HG03469 (cell line): ENCODE measurements at regions not wholly inside any gene's neighbourhood (a gene's known extent, or its start where the extent isn't known, plus 50 kb on each side); places are given as distances from the start of the nearest gene placed in this dataset.
"Not testable (repeated sequence)": the region's sequence is repeated elsewhere in the genome, so short reads cannot be mapped to it uniquely, and the experiment has no call there.

ENCODE experiments used
- ATAC-seq: cut with Tn5 transposase; IDR thresholded peaks from one replicate; pipeline ENCODE4 v1.9.1; 2021; ENCODE audit warnings: mild to moderate bottlenecking, moderate library complexity, moderate number of reproducible peaks; ENCODE audit not compliant: unreplicated experiment

GRCh38 chr13:80744147-80744914, 403.4 kb upstream of the SPRY2 start:
- no peak for ATAC-seq

DNA sequence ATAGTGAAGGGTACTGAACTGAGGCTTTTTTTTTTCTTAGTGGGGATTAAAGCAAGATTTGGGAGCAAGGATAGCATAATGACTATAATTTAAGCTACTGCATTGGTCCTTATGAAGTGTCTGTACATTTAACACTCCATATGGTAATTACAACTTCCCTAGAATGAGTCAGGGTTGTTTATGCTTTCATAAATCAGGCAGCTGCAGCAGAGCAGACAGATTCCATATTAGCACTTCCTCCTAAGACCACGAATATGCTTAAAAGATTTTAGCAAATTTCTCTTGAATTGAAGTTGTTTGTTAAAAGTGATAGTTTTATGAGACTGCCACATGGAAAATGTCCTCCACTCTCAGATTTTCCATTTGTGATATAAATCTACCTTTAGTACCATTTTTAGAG, 401.1 kb upstream of the SPRY2 start:
- no peak for ATAC-seq

DNA sequence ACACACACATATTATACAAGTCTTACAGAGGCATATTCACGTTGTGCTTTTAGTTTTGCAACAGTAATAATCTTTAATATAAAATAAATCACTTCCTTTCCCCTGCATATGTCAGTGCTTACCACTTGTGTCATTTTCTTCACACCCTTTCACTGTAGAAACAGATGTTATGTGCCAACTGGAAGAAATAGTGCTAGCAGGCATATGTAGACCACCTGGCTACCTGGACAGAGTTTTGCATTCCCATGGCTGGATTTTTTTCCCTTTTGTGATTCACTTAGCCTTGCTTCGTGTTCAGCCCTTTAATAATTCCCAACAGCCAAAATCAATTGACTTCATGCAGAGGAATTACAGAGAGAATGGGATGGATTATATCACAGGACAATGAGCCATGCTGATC, 399.1 kb upstream of the SPRY2 start:
- no peak for ATAC-seq

- ATAC-seq = no peak
These were observed 396.6 kb upstream of the SPRY2 start for GRCh38 chr13:80737513-80737912.

GRCh38 chr13:80727321-80727975, 386.5 kb upstream of the SPRY2 start:
- ATAC-seq = no peak

- ATAC-seq = no peak
These were observed 385.9 kb upstream of the SPRY2 start for GRCh38 chr13:80726868-80727267.

- ATAC-seq = no peak
These were observed 380.8 kb upstream of the SPRY2 start for GRCh38 chr13:80721689-80722088.

DNA sequence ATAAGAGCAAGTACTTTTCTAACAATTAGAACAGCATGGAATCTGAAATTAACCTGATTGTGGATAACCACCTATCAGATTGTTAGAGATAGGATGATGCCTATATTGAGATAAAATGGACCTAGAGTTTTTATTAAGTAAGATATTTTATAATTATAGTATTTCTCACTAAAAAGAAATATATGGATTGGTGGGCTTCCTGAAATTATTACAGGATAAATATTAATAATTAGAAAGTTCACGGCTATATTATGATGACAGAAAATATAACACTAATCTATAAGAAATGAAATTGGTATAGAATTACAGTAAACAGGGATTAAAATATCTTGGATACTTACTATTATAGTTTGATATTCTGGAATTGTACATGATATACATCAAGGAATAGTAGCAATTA, 378.0 kb upstream of the SPRY2 start:
- ATAC-seq = no peak

DNA sequence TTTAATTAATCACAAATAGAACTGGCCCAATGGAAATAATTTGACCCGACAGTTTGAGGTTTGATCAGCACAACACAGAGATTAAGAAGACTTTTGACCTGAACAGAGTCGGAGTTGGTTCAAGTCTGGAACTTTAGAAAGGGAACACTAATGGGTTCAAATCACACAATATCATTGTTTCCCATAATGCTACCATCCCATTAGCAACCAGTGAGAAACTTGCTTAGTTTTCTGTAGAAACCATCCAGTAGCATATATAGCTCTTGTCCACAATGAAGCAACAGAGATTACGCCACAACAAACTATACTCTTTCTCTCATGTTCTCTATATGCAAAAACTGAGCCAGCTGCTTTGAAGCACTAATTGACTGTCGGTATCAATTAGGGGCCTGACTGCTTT, 376.9 kb upstream of the SPRY2 start:
- no peak for ATAC-seq

DNA sequence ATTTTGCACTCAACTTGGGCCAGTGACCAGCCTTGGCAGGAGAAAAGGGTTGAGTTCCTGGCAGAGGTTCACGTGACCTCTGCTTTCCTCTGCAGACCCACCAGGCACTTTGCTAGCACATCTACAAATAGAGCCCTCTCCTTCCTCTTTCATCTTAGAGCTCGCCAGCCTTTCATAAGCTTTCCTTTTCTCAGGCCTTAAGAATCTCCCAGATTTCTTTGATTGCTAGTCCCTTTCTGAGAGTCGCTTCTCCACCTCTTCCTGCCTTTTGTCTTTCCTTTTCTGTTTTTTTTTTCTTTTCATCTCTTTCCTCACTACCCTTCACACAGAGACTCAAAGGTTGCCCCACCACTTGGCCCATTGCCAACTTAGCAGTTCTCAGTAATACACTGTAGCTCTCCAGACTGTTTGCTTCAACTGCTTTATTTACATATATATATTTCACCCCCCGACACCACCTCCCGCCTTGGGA, 375.7 kb upstream of the SPRY2 start:
- ATAC-seq = no peak

- ATAC-seq = no peak
These were observed 371.1 kb upstream of the SPRY2 start for GRCh38 chr13:80712026-80712425.

GRCh38 chr13:80708791-80709190, 367.9 kb upstream of the SPRY2 start:
- no peak for ATAC-seq

DNA sequence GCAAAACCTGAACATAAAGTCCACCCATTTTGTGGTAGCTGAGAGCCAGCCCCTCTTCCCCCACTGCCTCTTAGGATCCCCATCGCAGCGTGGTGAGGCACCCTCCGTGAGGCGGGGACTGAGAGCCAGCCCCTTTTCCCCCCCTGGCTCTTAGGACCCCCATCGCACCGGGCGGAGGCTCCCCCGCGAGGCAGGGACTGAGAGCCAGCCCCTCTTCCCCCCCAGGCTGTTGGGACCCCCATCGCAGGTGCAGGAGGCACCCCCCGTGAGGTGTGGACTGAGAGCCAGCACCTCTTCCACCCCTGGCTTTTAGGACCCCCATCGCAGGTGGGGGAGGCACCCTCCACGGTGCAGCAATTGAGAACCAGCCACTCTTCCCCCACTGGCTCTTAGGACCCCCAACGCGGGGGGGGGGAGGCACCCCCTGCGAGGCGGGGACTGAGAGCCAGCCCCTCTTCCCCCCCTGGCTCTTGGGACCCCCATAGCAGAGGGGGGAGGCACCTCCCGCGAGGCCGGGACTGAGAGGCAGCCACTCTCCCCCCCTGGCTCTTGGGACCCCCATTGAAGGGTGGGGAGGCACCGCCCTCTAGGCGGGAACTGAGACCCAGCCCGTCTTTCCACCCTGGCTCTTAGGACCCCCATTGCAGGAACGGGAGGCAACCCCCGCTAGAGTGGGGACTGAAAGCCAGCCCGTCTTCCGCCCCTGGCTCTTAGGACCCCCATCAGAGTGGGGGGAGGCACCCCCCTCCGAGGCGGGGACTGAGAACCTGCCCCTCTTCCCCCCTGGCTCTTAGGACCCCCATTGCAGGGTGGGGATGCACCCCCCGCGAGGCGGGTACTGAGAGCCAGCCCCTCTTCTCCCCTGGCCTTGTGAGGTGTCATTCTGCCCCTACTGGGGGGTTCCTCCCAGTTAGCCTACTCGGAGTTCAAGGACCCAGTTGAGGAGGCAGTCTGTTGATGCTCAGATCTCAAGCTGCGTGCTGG, 366.4 kb upstream of the SPRY2 start:
- ATAC-seq = no peak

GRCh38 chr13:80706164-80706471, 365.2 kb upstream of the SPRY2 start:
- ATAC-seq = no peak

GRCh38 chr13:80705371-80706163, 364.6 kb upstream of the SPRY2 start:
- ATAC-seq = no peak

- ATAC-seq = no peak
These were observed 363.4 kb upstream of the SPRY2 start for GRCh38 chr13:80704369-80704768.

DNA sequence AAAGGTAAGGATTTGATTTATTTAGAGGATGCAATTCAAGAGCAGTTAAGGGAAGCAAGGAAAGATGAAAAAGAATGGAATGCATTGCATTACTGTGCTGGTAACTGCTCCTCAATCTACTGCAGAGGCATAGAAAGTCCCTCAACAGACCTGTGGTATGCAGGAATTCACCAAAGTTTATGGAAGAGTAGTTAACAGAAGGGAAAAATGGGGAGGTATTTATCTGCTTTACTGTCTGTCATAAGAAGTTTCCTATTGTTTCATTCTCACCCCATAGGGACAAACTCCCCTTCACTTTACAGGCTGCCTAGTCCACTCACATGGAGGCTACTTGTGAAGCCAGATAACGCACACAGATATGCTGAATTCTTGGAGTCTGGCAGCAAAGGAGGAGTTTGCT, 354.9 kb upstream of the SPRY2 start:
- ATAC-seq = no peak

GRCh38 chr13:80691814-80692213, 350.9 kb upstream of the SPRY2 start:
- not testable (repeated sequence) for ATAC-seq

GRCh38 chr13:80690208-80690607, 349.3 kb upstream of the SPRY2 start:
- ATAC-seq = no peak

GRCh38 chr13:80688593-80688992, 347.7 kb upstream of the SPRY2 start:
- ATAC-seq = no peak

- ATAC-seq = no peak
These were observed 345.0 kb upstream of the SPRY2 start for GRCh38 chr13:80685942-80686341.
